ENCODE measurements at regions not wholly inside any gene's neighbourhood (a gene's known extent, or its start where the extent isn't known, plus 50 kb on each side); places are given as distances from the start of the nearest gene placed in this dataset.

DNA sequence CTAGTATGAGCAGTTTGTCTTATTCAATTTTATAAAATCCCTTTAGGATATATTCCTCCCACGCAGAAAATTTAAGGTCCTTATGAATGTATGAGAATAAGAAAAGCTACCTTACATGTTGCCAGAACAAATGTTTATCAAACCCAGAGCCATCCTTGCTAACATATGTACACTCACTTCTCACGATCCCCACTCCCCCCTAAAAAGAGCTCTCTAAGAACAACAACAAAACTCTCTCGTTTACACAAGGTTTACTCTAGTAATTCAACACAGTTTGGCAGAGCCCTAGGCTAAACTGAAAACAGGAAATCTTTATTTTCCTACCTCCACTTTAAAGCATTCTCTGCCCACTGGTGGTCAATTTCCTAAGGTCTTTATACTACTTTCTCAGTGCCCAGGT, 504.9 kb downstream of the ZEB2 start:
- H3K4me3 ChIP-seq (ENCODE audit: low read depth, low read length), result no peak overlapping the region
- no peak for TF ChIP-seq CTCF (IDR thresholded peaks at IDR 0.05; ENCODE audit: borderline replicate concordance, insufficient read depth, low read depth, low read length)

GRCh38 chr2:144014103-144014502, 505.8 kb downstream of the ZEB2 start:
- H3K4me3 ChIP-seq (ENCODE audit: low read depth, low read length), result no peak overlapping the region
- TF ChIP-seq CTCF (IDR thresholded peaks at IDR 0.05; ENCODE audit: borderline replicate concordance, insufficient read depth, low read depth, low read length), result no peak

GRCh38 chr2:144012304-144012703, 507.6 kb downstream of the ZEB2 start:
- H3K4me3 ChIP-seq (ENCODE audit: low read depth, low read length), result no peak overlapping the region
- no peak for TF ChIP-seq CTCF (IDR thresholded peaks at IDR 0.05; ENCODE audit: borderline replicate concordance, insufficient read depth, low read depth, low read length)

GRCh38 chr2:144011553-144011952, 508.4 kb downstream of the ZEB2 start:
- no peak for TF ChIP-seq CTCF (IDR thresholded peaks at IDR 0.05; ENCODE audit: borderline replicate concordance, insufficient read depth, low read depth, low read length)
- no peak overlapping the region for H3K4me3 ChIP-seq (ENCODE audit: low read depth, low read length)

DNA sequence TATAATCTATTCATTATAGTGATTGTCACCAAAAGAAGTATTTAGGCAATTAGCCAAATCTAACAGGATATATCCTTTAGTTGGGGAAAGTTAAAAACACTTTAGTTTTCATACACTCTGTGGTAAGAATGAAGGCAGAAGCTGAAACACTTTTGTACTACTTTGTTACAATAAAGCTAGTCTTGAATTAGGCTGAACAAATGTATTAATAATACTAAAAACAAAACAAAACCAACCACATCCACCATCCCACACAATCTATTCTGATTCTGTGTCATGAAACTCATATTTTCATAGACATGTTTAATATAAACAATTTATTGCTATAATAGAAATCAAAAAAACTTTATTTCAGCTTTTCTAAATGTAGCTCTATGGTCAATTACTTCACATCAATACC, 508.8 kb downstream of the ZEB2 start:
- H3K4me3 ChIP-seq (ENCODE audit: low read depth, low read length), result no peak overlapping the region
- no peak for TF ChIP-seq CTCF (IDR thresholded peaks at IDR 0.05; ENCODE audit: borderline replicate concordance, insufficient read depth, low read depth, low read length)

- H3K4me3 ChIP-seq (ENCODE audit: low read depth, low read length), result no peak overlapping the region
- no peak for TF ChIP-seq CTCF (IDR thresholded peaks at IDR 0.05; ENCODE audit: borderline replicate concordance, insufficient read depth, low read depth, low read length)
These were observed 509.7 kb downstream of the ZEB2 start for GRCh38 chr2:144010096-144010836.

DNA sequence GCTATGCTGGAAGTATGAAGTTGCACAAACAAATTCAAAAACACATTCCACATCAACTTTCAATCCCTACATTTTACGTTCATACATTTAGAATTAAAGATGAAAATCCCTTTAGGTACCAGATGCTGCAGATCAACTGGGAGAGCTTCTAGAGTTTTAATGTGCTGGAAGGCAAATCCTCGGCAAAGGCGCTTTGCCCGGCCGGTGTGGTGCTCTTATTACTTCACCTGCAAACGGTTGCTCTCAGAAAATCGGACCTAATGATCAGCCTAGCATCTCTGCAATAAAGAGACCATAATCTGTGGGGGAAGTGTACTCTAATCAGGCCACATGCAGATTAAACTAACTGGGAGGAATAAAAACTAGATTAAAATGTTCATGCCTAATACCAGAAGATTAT, 513.8 kb downstream of the ZEB2 start:
- H3K4me3 ChIP-seq (ENCODE audit: low read depth, low read length), result no peak overlapping the region
- no peak for TF ChIP-seq CTCF (IDR thresholded peaks at IDR 0.05; ENCODE audit: borderline replicate concordance, insufficient read depth, low read depth, low read length)
